ENCODE measurements at regions not wholly inside any gene's neighbourhood (a gene's known extent, or its start where the extent isn't known, plus 50 kb on each side); places are given as distances from the start of the nearest gene placed in this dataset.

- TF ChIP-seq SPI1 (IDR thresholded peaks at IDR 0.05; ENCODE audit: borderline replicate concordance, low read depth) (no peak), POLR2AphosphoS5 (IDR thresholded peaks at IDR 0.05; ENCODE audit: low read depth) (no peak), REST (IDR thresholded peaks at IDR 0.05; ENCODE audit: insufficient replicate concordance, low read depth) (no peak), CTCF (IDR thresholded peaks at IDR 0.05; ENCODE audit: insufficient read depth, low read length) (no peak), GABPA (IDR thresholded peaks at IDR 0.05; ENCODE audit: low read depth) (no peak)
- DNase-seq (ENCODE audit: low read depth in 1 of 2, low spot score in 1 of 2): no peak
- H3K4me3 ChIP-seq (replicated peaks; ENCODE audit: insufficient read depth, low read length): no peak overlapping the region
- no peaks in the 10 kb centered on the region for H3K27me3 ChIP-seq (ENCODE audit: insufficient read depth, poor library complexity, severe bottlenecking)
- H3K27ac ChIP-seq (replicated peaks): no peak overlapping the region
These were observed 86.5 kb downstream of the KCTD12 start for GRCh38 chr13:76799696-76800095.

GRCh38 chr13:76798037-76798436 lies 88.2 kb downstream of the KCTD12 start:
- Histone ChIP-seq H3K27me3 (ENCODE audit: insufficient read depth, poor library complexity, severe bottlenecking) (no peaks in the 10 kb centered on the region), H3K4me3 (replicated peaks; ENCODE audit: insufficient read depth, low read length) (no peak overlapping the region), H3K27ac (replicated peaks) (no peak overlapping the region)
- peak; percentile 54 to 78 for DNase-seq (ENCODE audit: low read depth in 1 of 2, low spot score in 1 of 2)
- no peak for TF ChIP-seq CTCF (IDR thresholded peaks at IDR 0.05; ENCODE audit: insufficient read depth, low read length)
- TF ChIP-seq REST (IDR thresholded peaks at IDR 0.05; ENCODE audit: insufficient replicate concordance, low read depth): no peak
- TF ChIP-seq GABPA (IDR thresholded peaks at IDR 0.05; ENCODE audit: low read depth): no peak
- TF ChIP-seq SPI1 (IDR thresholded peaks at IDR 0.05; ENCODE audit: borderline replicate concordance, low read depth): no peak
- no peak for TF ChIP-seq POLR2AphosphoS5 (IDR thresholded peaks at IDR 0.05; ENCODE audit: low read depth)

GRCh38 chr13:76797361-76797760 lies 88.8 kb downstream of the KCTD12 start:
- TF ChIP-seq SPI1 (IDR thresholded peaks at IDR 0.05; ENCODE audit: borderline replicate concordance, low read depth): no peak
- no peak for TF ChIP-seq REST (IDR thresholded peaks at IDR 0.05; ENCODE audit: insufficient replicate concordance, low read depth)
- TF ChIP-seq GABPA (IDR thresholded peaks at IDR 0.05; ENCODE audit: low read depth): no peak
- TF ChIP-seq CTCF (IDR thresholded peaks at IDR 0.05; ENCODE audit: insufficient read depth, low read length): no peak
- TF ChIP-seq POLR2AphosphoS5 (IDR thresholded peaks at IDR 0.05; ENCODE audit: low read depth): no peak
- Histone ChIP-seq H3K27ac (replicated peaks) (no peak overlapping the region), H3K27me3 (ENCODE audit: insufficient read depth, poor library complexity, severe bottlenecking) (no peaks in the 10 kb centered on the region), H3K4me3 (replicated peaks; ENCODE audit: insufficient read depth, low read length) (no peak overlapping the region)
- DNase-seq (ENCODE audit: low read depth in 1 of 2, low spot score in 1 of 2): no peak
